ENCODE measurements at regions not wholly inside any gene's neighbourhood (a gene's known extent, or its start where the extent isn't known, plus 50 kb on each side); places are given as distances from the start of the nearest gene placed in this dataset.
A peak's percentile ranks its signal among the peaks of the same experiment; 100 is the strongest.

GRCh38 chr17:21511363-21512195 lies 135.4 kb downstream of the KCNJ12 start:
- TF ChIP-seq, protein P1, sequence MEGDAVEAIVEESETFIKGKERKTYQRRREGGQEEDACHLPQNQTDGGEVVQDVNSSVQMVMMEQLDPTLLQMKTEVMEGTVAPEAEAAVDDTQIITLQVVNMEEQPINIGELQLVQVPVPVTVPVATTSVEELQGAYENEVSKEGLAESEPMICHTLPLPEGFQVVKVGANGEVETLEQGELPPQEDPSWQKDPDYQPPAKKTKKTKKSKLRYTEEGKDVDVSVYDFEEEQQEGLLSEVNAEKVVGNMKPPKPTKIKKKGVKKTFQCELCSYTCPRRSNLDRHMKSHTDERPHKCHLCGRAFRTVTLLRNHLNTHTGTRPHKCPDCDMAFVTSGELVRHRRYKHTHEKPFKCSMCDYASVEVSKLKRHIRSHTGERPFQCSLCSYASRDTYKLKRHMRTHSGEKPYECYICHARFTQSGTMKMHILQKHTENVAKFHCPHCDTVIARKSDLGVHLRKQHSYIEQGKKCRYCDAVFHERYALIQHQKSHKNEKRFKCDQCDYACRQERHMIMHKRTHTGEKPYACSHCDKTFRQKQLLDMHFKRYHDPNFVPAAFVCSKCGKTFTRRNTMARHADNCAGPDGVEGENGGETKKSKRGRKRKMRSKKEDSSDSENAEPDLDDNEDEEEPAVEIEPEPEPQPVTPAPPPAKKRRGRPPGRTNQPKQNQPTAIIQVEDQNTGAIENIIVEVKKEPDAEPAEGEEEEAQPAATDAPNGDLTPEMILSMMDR (IDR thresholded peaks at IDR 0.05; ENCODE audit: low read depth, low read length, missing input control): peak; percentile 72
- no peak for TF ChIP-seq MAX (IDR thresholded peaks at IDR 0.05)
- TF ChIP-seq TAF1 (conservative IDR thresholded peaks at IDR 0.05): no peak
- no peak for TF ChIP-seq JUND (IDR thresholded peaks at IDR 0.05)
- TF ChIP-seq, protein P2, sequence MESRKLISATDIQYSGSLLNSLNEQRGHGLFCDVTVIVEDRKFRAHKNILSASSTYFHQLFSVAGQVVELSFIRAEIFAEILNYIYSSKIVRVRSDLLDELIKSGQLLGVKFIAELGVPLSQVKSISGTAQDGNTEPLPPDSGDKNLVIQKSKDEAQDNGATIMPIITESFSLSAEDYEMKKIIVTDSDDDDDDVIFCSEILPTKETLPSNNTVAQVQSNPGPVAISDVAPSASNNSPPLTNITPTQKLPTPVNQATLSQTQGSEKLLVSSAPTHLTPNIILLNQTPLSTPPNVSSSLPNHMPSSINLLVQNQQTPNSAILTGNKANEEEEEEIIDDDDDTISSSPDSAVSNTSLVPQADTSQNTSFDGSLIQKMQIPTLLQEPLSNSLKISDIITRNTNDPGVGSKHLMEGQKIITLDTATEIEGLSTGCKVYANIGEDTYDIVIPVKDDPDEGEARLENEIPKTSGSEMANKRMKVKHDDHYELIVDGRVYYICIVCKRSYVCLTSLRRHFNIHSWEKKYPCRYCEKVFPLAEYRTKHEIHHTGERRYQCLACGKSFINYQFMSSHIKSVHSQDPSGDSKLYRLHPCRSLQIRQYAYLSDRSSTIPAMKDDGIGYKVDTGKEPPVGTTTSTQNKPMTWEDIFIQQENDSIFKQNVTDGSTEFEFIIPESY (IDR thresholded peaks at IDR 0.05): no peak
- TF ChIP-seq RAD21 (IDR thresholded peaks at IDR 0.05): peak; percentile 83 to 89
- TF ChIP-seq HNF4G (IDR thresholded peaks at IDR 0.05): no peak
- TF ChIP-seq EGR1 (IDR thresholded peaks at IDR 0.05; ENCODE audit: low read depth in 2 of 2): no peak
